ENCODE measurements at regions not wholly inside any gene's neighbourhood (a gene's known extent, or its start where the extent isn't known, plus 50 kb on each side); places are given as distances from the start of the nearest gene placed in this dataset.
"Not testable (repeated sequence)": the region's sequence is repeated elsewhere in the genome, so short reads cannot be mapped to it uniquely, and the experiment has no call there.

- no peak for DNase-seq (ENCODE audit: extremely low read depth, low read depth)
- TF ChIP-seq CTCF (IDR thresholded peaks at IDR 0.05; ENCODE audit: low read depth, low read length) = no peak
Measured at GRCh38 chr15:36008719-36009118, 462.8 kb upstream of the DPH6 start.

- TF ChIP-seq CTCF (IDR thresholded peaks at IDR 0.05; ENCODE audit: low read depth, low read length) = no peak
- DNase-seq (ENCODE audit: extremely low read depth, low read depth) = no peak
Measured at GRCh38 chr15:36024031-36024688, 478.2 kb upstream of the DPH6 start.

- DNase-seq (ENCODE audit: extremely low read depth, low read depth) = no peak
- TF ChIP-seq CTCF (IDR thresholded peaks at IDR 0.05; ENCODE audit: low read depth, low read length) = no peak
Measured at GRCh38 chr15:36026627-36027283, 480.8 kb upstream of the DPH6 start.

- DNase-seq (ENCODE audit: extremely low read depth, low read depth) = peak; percentile 27
- TF ChIP-seq CTCF (IDR thresholded peaks at IDR 0.05; ENCODE audit: low read depth, low read length) = no peak
Measured at GRCh38 chr15:36029606-36030210, 483.7 kb upstream of the DPH6 start.

GRCh38 chr15:36039996-36040572 lies 494.1 kb upstream of the DPH6 start:
- no peak for TF ChIP-seq CTCF (IDR thresholded peaks at IDR 0.05; ENCODE audit: low read depth, low read length)
- no peak for DNase-seq (ENCODE audit: extremely low read depth, low read depth)

GRCh38 chr15:36047018-36047716 lies 501.2 kb upstream of the DPH6 start:
- DNase-seq (ENCODE audit: extremely low read depth, low read depth) = not testable (repeated sequence)

GRCh38 chr15:36050899-36051298 lies 504.9 kb upstream of the DPH6 start:
- no peak for TF ChIP-seq CTCF (IDR thresholded peaks at IDR 0.05; ENCODE audit: low read depth, low read length)
- DNase-seq (ENCODE audit: extremely low read depth, low read depth) = no peak
